HG03442 (cell line): ENCODE measurements at regions not wholly inside any gene's neighbourhood (a gene's known extent, or its start where the extent isn't known, plus 50 kb on each side); places are given as distances from the start of the nearest gene placed in this dataset.

Experiments used
- ATAC-seq: cut with Tn5 transposase; IDR thresholded peaks from one replicate; pipeline ENCODE4 v1.9.1; 2021; ENCODE audit warnings: mild to moderate bottlenecking, moderate library complexity; ENCODE audit not compliant: unreplicated experiment

GRCh38 chr6:119921491-119922010 lies 572.0 kb upstream of the MAN1A1 start:
- no peak for ATAC-seq

- ATAC-seq = no peak
These were observed 567.6 kb upstream of the MAN1A1 start for GRCh38 chr6:119917186-119917585.

GRCh38 chr6:119915971-119916370 lies 566.4 kb upstream of the MAN1A1 start:
- no peak for ATAC-seq

GRCh38 chr6:119908157-119908556 lies 558.6 kb upstream of the MAN1A1 start:
- no peak for ATAC-seq

GRCh38 chr6:119902681-119903080 lies 553.1 kb upstream of the MAN1A1 start:
- ATAC-seq = no peak

GRCh38 chr6:119896806-119897205 lies 547.2 kb upstream of the MAN1A1 start:
- no peak for ATAC-seq

- no peak for ATAC-seq
These were observed 546.1 kb upstream of the MAN1A1 start for GRCh38 chr6:119895626-119896025.

- no peak for ATAC-seq
These were observed 545.2 kb upstream of the MAN1A1 start for GRCh38 chr6:119894811-119895210.

GRCh38 chr6:119891644-119892043 lies 542.1 kb upstream of the MAN1A1 start:
- no peak for ATAC-seq

GRCh38 chr6:119891206-119891605 lies 541.6 kb upstream of the MAN1A1 start:
- no peak for ATAC-seq

- ATAC-seq = no peak
These were observed 540.9 kb upstream of the MAN1A1 start for GRCh38 chr6:119890470-119890869.

GRCh38 chr6:119887666-119888065 lies 538.1 kb upstream of the MAN1A1 start:
- ATAC-seq = no peak

GRCh38 chr6:119881416-119881815 lies 531.9 kb upstream of the MAN1A1 start:
- no peak for ATAC-seq

GRCh38 chr6:119880840-119881239 lies 531.3 kb upstream of the MAN1A1 start:
- no peak for ATAC-seq

- no peak for ATAC-seq
These were observed 530.2 kb upstream of the MAN1A1 start for GRCh38 chr6:119879731-119880130.

GRCh38 chr6:119874381-119874780 lies 524.8 kb upstream of the MAN1A1 start:
- ATAC-seq = no peak

- ATAC-seq = no peak
These were observed 523.5 kb upstream of the MAN1A1 start for GRCh38 chr6:119873107-119873506.

GRCh38 chr6:119871520-119871919 lies 522.0 kb upstream of the MAN1A1 start:
- no peak for ATAC-seq

GRCh38 chr6:119865466-119866350 lies 516.1 kb upstream of the MAN1A1 start:
- ATAC-seq = no peak

- ATAC-seq = no peak
These were observed 513.2 kb upstream of the MAN1A1 start for GRCh38 chr6:119862719-119863118.

GRCh38 chr6:119858901-119859300 lies 509.3 kb upstream of the MAN1A1 start:
- ATAC-seq = no peak

GRCh38 chr6:119856136-119856535 lies 506.6 kb upstream of the MAN1A1 start:
- peak; percentile 69 for ATAC-seq

GRCh38 chr6:119848696-119849095 lies 499.1 kb upstream of the MAN1A1 start:
- ATAC-seq = no peak
